GM12878 (cell line): ENCODE measurements at regions not wholly inside any gene's neighbourhood (a gene's known extent, or its start where the extent isn't known, plus 50 kb on each side); places are given as distances from the start of the nearest gene placed in this dataset.

Experiments used
- ATAC-seq: fragments of 200-7000 bp; cut with Tn5 transposase; 3 replicates; pipeline ENCODE4 v1.9.1; 2020; ENCODE audit warnings: mild to moderate bottlenecking, moderate library complexity
- BruUV-seq: library from RNA; stranded (reverse); fragments of 400-500 nt; replicated peaks from 2 replicates; lab custom pipeline; 2021; lab: Mats Ljungman, UMichigan
- CTCF ChIA-PET: fragments of 300-600 bp; sonication (Branson Sonifier 250); formaldehyde crosslinking; extraction: SDS; loops from one replicate; lab custom pipeline; 2021; ENCODE audit warnings: inconsistent platforms; lab: Yijun Ruan, JAX
- POLR2A ChIA-PET: fragments of 350-600 bp; formaldehyde crosslinking; extraction: SDS; loops from one replicate; lab custom pipeline; 2021; ENCODE audit warnings: inconsistent platforms; lab: Charles Lee
- RAD21 ChIA-PET: fragments of 300-600 bp; sonication (Branson Sonifier 250); formaldehyde crosslinking; loops from one replicate; lab custom pipeline; 2023; ENCODE audit warnings: antibody characterized with exemption; ENCODE audit not compliant: unreplicated experiment; lab: Charles Lee
- SMC1A ChIA-PET: fragments of 300-600 bp; sonication (Branson Sonifier 250); formaldehyde crosslinking; loops from one replicate; lab custom pipeline; 2023; ENCODE audit not compliant: unreplicated experiment, uncharacterized antibody; lab: Charles Lee
- DNase-seq: peaks from one replicate; pipeline ENCODE4 v3.0.0-alpha.2; 2011; ENCODE audit warnings: low read depth, low spot score
- FAIRE-seq: peaks from 3 replicates; lab custom pipeline; 2011; peaks lifted over from hg19 to GRCh38; lab: Jason Lieb, UNC
- H2AFZ ChIP-seq: 2 replicates; pipeline ENCODE4 v1.6.0; 2011; ENCODE audit warnings: low read depth, low read length, control low read depth; ENCODE audit not compliant: control insufficient read depth
- H3K27ac ChIP-seq: 2 replicates; pipeline ENCODE4 v1.5.1; 2011; ENCODE audit warnings: control low read depth; ENCODE audit not compliant: control insufficient read depth, insufficient read depth
- H3K27me3 ChIP-seq, 2 experiments: replicated peaks in 1 of 2; 2 replicates each; pipeline versions ENCODE4 v1.6.0 to v1.6.1; 2011; ENCODE audit warnings: low read length in 1 of 2; ENCODE audit not compliant: control insufficient read depth in 2 of 2, insufficient read depth in 2 of 2
- H3K36me3 ChIP-seq, 2 experiments: 2 replicates each; pipeline ENCODE4 v1.5.1; 2011; ENCODE audit warnings: low read length in 1 of 2; ENCODE audit not compliant: control insufficient read depth in 2 of 2, insufficient read depth in 2 of 2
- H3K4me1 ChIP-seq: 2 replicates; pipeline ENCODE4 v1.6.1; 2011; ENCODE audit warnings: mild to moderate bottlenecking, low read length, moderate library complexity, mixed read lengths; ENCODE audit not compliant: control insufficient read depth, insufficient read depth
- H3K4me2 ChIP-seq: 2 replicates; pipeline ENCODE4 v1.6.0; 2011; ENCODE audit warnings: control low read depth; ENCODE audit not compliant: control insufficient read depth, insufficient read depth
- H3K4me3 ChIP-seq: fragments of 200-600 bp; sonication (generic); 2 replicates; pipeline ENCODE4 v1.5.1; 2016
- H3K79me2 ChIP-seq: 2 replicates; pipeline ENCODE4 v1.6.0; 2011; ENCODE audit warnings: low read length; ENCODE audit not compliant: control insufficient read depth, insufficient read depth
- H3K9ac ChIP-seq: 2 replicates; pipeline ENCODE4 v1.8.0; 2011; ENCODE audit warnings: low read length, control low read depth, mixed read lengths; ENCODE audit not compliant: control insufficient read depth, insufficient read depth
- H3K9me3 ChIP-seq: replicated peaks from 3 replicates; pipeline ENCODE4 v1.5.1; 2011; ENCODE audit warnings: mild to moderate bottlenecking, low read length; ENCODE audit not compliant: control insufficient read depth, insufficient read depth
- H4K20me1 ChIP-seq: 2 replicates; pipeline ENCODE4 v1.6.0; 2011; ENCODE audit not compliant: control insufficient read depth, insufficient read depth
- BRCA1 ChIP-seq: IDR thresholded peaks from 2 replicates; pipeline ENCODE4 v1.6.1; 2011; ENCODE audit warnings: low read depth, low read length, improper control_type of control experiment
- GATAD2B ChIP-seq: fragments of 450-650 bp; conservative IDR thresholded peaks from 2 replicates; pipeline ENCODE4 v1.6.1; 2017; ENCODE audit warnings: low read depth, mild to moderate bottlenecking, moderate library complexity
- HDAC2 ChIP-seq: fragments of 200-600 bp; sonication (generic); IDR thresholded peaks from 2 replicates; pipeline ENCODE4 v1.6.1; 2017
- JUND ChIP-seq: IDR thresholded peaks from 2 replicates; pipeline ENCODE4 v1.6.1; 2012; ENCODE audit warnings: low read depth, mild to moderate bottlenecking, low read length, improper control_type of control experiment, moderate library complexity
- KDM1A ChIP-seq: fragments of 200-600 bp; sonication (generic); IDR thresholded peaks from 2 replicates; pipeline ENCODE4 v1.6.1; 2016; ENCODE audit warnings: borderline replicate concordance
- KLF5 ChIP-seq: fragments of 450-650 bp; IDR thresholded peaks from 2 replicates; pipeline ENCODE4 v1.6.1; 2014; ENCODE audit warnings: mild to moderate bottlenecking; ENCODE audit not compliant: partially characterized antibody
- MEF2B ChIP-seq: fragments of 450-650 bp; IDR thresholded peaks from 2 replicates; pipeline ENCODE4 v1.6.1; 2018; ENCODE audit warnings: mild to moderate bottlenecking, moderate library complexity; ENCODE audit not compliant: partially characterized antibody, poor library complexity, severe bottlenecking
- MYB ChIP-seq: fragments of 150-350 bp; IDR thresholded peaks from 2 replicates; pipeline ENCODE4 v1.6.1; 2014; ENCODE audit warnings: mild to moderate bottlenecking, low read depth, low read length, borderline replicate concordance
- NFXL1 ChIP-seq: fragments of 450-650 bp; IDR thresholded peaks from 2 replicates; pipeline ENCODE4 v1.6.1; 2017; ENCODE audit warnings: antibody characterized with exemption, mild to moderate bottlenecking, borderline replicate concordance
- NFYB ChIP-seq: IDR thresholded peaks from 2 replicates; pipeline ENCODE4 v1.6.1; 2011; ENCODE audit warnings: low read depth, mild to moderate bottlenecking, low read length, improper control_type of control experiment, moderate library complexity; ENCODE audit not compliant: insufficient read depth
- RAD51 ChIP-seq: fragments of 450-650 bp; IDR thresholded peaks from 2 replicates; pipeline ENCODE4 v1.6.1; 2016; ENCODE audit warnings: moderate library complexity, mild to moderate bottlenecking, inconsistent platforms
- SIX5 ChIP-seq: IDR thresholded peaks from 2 replicates; pipeline ENCODE4 v1.6.1; 2011; ENCODE audit warnings: mild to moderate bottlenecking, low read depth, low read length, moderate library complexity; ENCODE audit not compliant: severe bottlenecking
- STAT3 ChIP-seq: IDR thresholded peaks from 2 replicates; pipeline ENCODE4 v1.6.1; 2011; ENCODE audit warnings: low read depth, low read length, improper control_type of control experiment
- SUPT20H ChIP-seq: IDR thresholded peaks from 2 replicates; pipeline ENCODE4 v1.6.1; 2011; ENCODE audit warnings: low read depth, mild to moderate bottlenecking, low read length, moderate library complexity, borderline replicate concordance; ENCODE audit not compliant: control insufficient read depth
- SUZ12 ChIP-seq: fragments of 200-600 bp; sonication (generic); IDR thresholded peaks from one replicate; pipeline ENCODE4 v1.6.1; 2018; ENCODE audit warnings: antibody characterized with exemption, mild to moderate bottlenecking; ENCODE audit not compliant: unreplicated experiment
- TARDBP ChIP-seq: IDR thresholded peaks from 2 replicates; pipeline ENCODE4 v1.6.1; 2016; ENCODE audit warnings: borderline replicate concordance
- YY1 ChIP-seq: IDR thresholded peaks from 2 replicates; pipeline ENCODE4 v1.6.1; 2011; ENCODE audit warnings: low read depth, mild to moderate bottlenecking, low read length
- ZNF384 ChIP-seq: IDR thresholded peaks from 2 replicates; pipeline ENCODE4 v1.6.1; 2012; ENCODE audit warnings: low read depth, mild to moderate bottlenecking, low read length, improper control_type of control experiment, borderline replicate concordance
- ZNF622 ChIP-seq: fragments of 450-650 bp; IDR thresholded peaks from 2 replicates; pipeline ENCODE4 v1.6.1; 2017; ENCODE audit warnings: mild to moderate bottlenecking, inconsistent platforms
- WGBS: methylation state at CpG from one replicate; pipeline ENCODE4 v1.1.6; 2016; ENCODE audit warnings: low lambda C conversion rate; ENCODE audit not compliant: insufficient replicate concordance, insufficient coverage; ENCODE audit errors: missing lambda C conversion rate; 5-methylcytosine and 5-hydroxymethylcytosine counted together
- in situ Hi-C: fragments of 300-500 bp; cut with MboI; formaldehyde crosslinking; loops from 9 replicates; pipeline ENCODE4 v1.14.3; 2018; ENCODE audit warnings: mixed read lengths
- intact Hi-C: fragments of 100-400 bp; cut with micrococcal nuclease; formaldehyde crosslinking; loops from one replicate; pipeline ENCODE4 v1.14.2; 2022; ENCODE audit not compliant: unreplicated experiment
- TF ChIP-seq, protein P1 (sequence below): fragments of 450-650 bp; IDR thresholded peaks from 2 replicates; pipeline ENCODE4 v1.6.1; 2016; ENCODE audit warnings: mild to moderate bottlenecking, moderate library complexity, borderline replicate concordance

DNA sequence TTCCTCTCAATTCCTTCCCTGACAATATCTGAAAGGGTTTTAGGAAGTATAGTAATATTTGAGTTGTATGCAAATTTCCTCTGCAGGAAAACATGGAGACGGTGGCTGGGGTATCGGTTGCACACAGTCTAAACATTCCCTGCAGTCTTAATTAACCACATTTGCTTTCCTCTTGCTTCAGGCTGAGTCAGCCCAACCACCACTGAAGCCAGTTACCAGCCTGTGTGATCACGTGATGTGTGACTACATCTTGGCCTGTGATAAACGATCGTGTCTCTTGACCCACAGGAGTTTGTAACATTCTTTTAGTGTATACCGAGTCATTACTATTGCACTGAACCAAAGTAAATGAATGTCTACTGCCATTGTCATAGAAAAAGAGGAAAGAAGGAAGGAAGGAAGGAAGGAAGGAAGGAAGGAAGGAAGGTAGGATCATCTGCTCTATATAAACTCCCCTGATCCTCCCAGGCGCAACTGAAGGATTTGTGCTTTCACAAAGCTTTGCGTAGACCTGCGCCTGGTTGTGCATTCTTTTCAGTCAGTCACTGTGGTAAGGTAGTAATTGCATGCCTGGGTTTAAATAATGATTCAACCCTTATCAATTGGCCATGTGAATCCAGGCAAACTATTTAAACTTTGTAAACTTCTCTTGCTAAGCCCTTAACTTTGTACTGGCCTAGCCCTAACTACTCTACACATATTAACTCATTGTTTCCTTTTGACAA lies 280.6 kb upstream of the SALL1 start (continued):
- TF ChIP-seq, protein P1, sequence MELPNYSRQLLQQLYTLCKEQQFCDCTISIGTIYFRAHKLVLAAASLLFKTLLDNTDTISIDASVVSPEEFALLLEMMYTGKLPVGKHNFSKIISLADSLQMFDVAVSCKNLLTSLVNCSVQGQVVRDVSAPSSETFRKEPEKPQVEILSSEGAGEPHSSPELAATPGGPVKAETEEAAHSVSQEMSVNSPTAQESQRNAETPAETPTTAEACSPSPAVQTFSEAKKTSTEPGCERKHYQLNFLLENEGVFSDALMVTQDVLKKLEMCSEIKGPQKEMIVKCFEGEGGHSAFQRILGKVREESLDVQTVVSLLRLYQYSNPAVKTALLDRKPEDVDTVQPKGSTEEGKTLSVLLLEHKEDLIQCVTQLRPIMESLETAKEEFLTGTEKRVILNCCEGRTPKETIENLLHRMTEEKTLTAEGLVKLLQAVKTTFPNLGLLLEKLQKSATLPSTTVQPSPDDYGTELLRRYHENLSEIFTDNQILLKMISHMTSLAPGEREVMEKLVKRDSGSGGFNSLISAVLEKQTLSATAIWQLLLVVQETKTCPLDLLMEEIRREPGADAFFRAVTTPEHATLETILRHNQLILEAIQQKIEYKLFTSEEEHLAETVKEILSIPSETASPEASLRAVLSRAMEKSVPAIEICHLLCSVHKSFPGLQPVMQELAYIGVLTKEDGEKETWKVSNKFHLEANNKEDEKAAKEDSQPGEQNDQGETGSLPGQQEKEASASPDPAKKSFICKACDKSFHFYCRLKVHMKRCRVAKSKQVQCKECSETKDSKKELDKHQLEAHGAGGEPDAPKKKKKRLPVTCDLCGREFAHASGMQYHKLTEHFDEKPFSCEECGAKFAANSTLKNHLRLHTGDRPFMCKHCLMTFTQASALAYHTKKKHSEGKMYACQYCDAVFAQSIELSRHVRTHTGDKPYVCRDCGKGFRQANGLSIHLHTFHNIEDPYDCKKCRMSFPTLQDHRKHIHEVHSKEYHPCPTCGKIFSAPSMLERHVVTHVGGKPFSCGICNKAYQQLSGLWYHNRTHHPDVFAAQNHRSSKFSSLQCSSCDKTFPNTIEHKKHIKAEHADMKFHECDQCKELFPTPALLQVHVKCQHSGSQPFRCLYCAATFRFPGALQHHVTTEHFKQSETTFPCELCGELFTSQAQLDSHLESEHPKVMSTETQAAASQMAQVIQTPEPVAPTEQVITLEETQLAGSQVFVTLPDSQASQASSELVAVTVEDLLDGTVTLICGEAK = no peak
- TF ChIP-seq KLF5 (no peak), KDM1A (no peak), ZNF622 (no peak), SIX5 (no peak), MEF2B (no peak)

DNA sequence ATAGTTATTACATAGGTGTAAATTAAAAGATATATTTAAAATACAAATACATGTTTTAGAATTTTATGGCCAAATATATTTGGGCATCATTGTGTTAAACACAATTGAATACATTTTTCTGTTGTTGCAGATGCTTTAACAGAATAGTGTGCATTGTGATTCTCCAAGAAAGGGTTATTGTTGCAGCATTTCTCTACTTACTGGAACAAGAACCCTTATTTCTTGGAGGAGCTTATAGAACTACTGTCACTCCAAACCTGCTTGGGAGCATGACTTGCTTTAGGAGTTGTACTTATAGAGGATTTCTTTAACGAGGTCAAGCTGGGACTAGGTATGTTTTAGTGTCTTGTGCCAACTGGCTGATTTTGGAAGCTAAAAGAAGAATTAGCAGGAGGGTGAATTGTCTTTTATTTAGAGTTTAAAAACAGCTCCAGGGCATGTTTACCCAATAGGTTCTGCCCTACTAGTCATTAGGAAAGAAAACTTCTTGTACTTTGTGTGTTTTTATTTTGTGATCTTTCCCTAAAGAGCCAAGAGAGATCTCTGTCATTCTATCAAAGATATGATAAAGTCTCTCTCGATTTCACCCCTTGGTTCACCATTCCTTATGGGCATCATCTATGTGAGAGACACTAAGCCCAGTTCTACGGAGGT lies 279.8 kb upstream of the SALL1 start:
- TF ChIP-seq NFXL1 = no peak
- no peak for TF ChIP-seq ZNF384
- no peak for TF ChIP-seq SUPT20H
- TF ChIP-seq GATAD2B = no peak
- TF ChIP-seq SUZ12 = no peak
- no peak for TF ChIP-seq RAD51
- no peak for TF ChIP-seq MYB
- TF ChIP-seq BRCA1 = no peak
- TF ChIP-seq STAT3 = no peak
- no peak for TF ChIP-seq YY1
- TF ChIP-seq HDAC2 = no peak
- no peak for TF ChIP-seq TARDBP
- no peak for TF ChIP-seq JUND
- TF ChIP-seq NFYB = no peak
- no peak for TF ChIP-seq SIX5
- intact Hi-C loops (no loop called here), in situ Hi-C loops (no loop called here)
- H3K27me3 ChIP-seq = no peaks in the 10 kb centered on the region
- H3K9ac ChIP-seq = no peak overlapping the region
- FAIRE-seq (no peak), ATAC-seq (no peak), DNase-seq (no peak)
- no peak overlapping the region for H2AFZ ChIP-seq
- H3K36me3 ChIP-seq = no peaks in the 10 kb centered on the region
- H3K79me2 ChIP-seq = no peaks in the 10 kb centered on the region
- POLR2A ChIA-PET = no interaction called here
- no peak overlapping the region for H3K4me3 ChIP-seq
- H3K9me3 ChIP-seq = no peaks in the 10 kb centered on the region
- no peaks in the 10 kb centered on the region for H4K20me1 ChIP-seq
- WGBS = 4% methylated on average over 3 of the region's 3 CpGs
- H3K4me1 ChIP-seq = no peaks in the 10 kb centered on the region
- no peak overlapping the region for H3K4me2 ChIP-seq
- CTCF ChIA-PET = interaction anchor here (1.1 kb wide), 1 partner anchor 9 kb away, joined by 3 read pairs; no protein-coding TSS in a partner anchor
- no peak overlapping the region for H3K27ac ChIP-seq
- BruUV-seq = no TSS peak
- SMC1A ChIA-PET = interaction anchor here (0.6 to 1.1 kb wide), 2 partner anchors 13 to 18 kb away, joined by 3 to 4 read pairs; no protein-coding TSS in a partner anchor
- RAD21 ChIA-PET = no interaction called here
